ENCODE measurements at regions not wholly inside any gene's neighbourhood (a gene's known extent, or its start where the extent isn't known, plus 50 kb on each side); places are given as distances from the start of the nearest gene placed in this dataset.
"Not testable (repeated sequence)": the region's sequence is repeated elsewhere in the genome, so short reads cannot be mapped to it uniquely, and the experiment has no call there.

- peak; percentile 9 for DNase-seq
Measured at GRCh38 chr12:4191149-4191548, 82.4 kb upstream of the CCND2 start.

GRCh38 chr12:4190366-4191063 lies 83.0 kb upstream of the CCND2 start:
- peak; percentile 64 for DNase-seq

- DNase-seq, result no peak
Measured at GRCh38 chr12:4189721-4190120, 83.8 kb upstream of the CCND2 start.

GRCh38 chr12:4187916-4188315 lies 85.6 kb upstream of the CCND2 start:
- no peak for DNase-seq

- not testable (repeated sequence) for DNase-seq
Measured at GRCh38 chr12:4187315-4187714, 86.2 kb upstream of the CCND2 start.

- no peak for DNase-seq
Measured at GRCh38 chr12:4178424-4179170, 95.0 kb upstream of the CCND2 start.

GRCh38 chr12:4177262-4177661 lies 96.3 kb upstream of the CCND2 start:
- DNase-seq, result no peak

GRCh38 chr12:4176168-4176567 lies 97.4 kb upstream of the CCND2 start:
- no peak for DNase-seq

- no peak for DNase-seq
Measured at GRCh38 chr12:4174417-4174816, 99.1 kb upstream of the CCND2 start.

GRCh38 chr12:4172999-4173398 lies 100.6 kb upstream of the CCND2 start:
- DNase-seq, result peak; percentile 24

- no peak for DNase-seq
Measured at GRCh38 chr12:4171742-4172141, 101.8 kb upstream of the CCND2 start.

- DNase-seq, result no peak
Measured at GRCh38 chr12:4169959-4170358, 103.6 kb upstream of the CCND2 start.

GRCh38 chr12:4169531-4169930 lies 104.0 kb upstream of the CCND2 start:
- DNase-seq, result no peak

- DNase-seq, result no peak
Measured at GRCh38 chr12:4168036-4168435, 105.5 kb upstream of the CCND2 start.

GRCh38 chr12:4164559-4165558 lies 108.7 kb upstream of the CCND2 start:
- DNase-seq, result peak; percentile 91

- DNase-seq, result no peak
Measured at GRCh38 chr12:4164188-4164558, 109.4 kb upstream of the CCND2 start.

GRCh38 chr12:4161718-4162117 lies 111.8 kb upstream of the CCND2 start:
- DNase-seq, result no peak

GRCh38 chr12:4160314-4161040 lies 113.1 kb upstream of the CCND2 start:
- no peak for DNase-seq

- no peak for DNase-seq
Measured at GRCh38 chr12:4159851-4160250, 113.7 kb upstream of the CCND2 start.

GRCh38 chr12:4158306-4158705 lies 115.3 kb upstream of the CCND2 start:
- DNase-seq, result no peak

GRCh38 chr12:4157122-4157521 lies 116.4 kb upstream of the CCND2 start:
- no peak for DNase-seq

- DNase-seq, result no peak
Measured at GRCh38 chr12:4156317-4156716, 117.2 kb upstream of the CCND2 start.
